SK-N-SH treated with all-trans-retinoic acid at 6 μM for 48 hours (cell line): ENCODE measurements at regions not wholly inside any gene's neighbourhood (a gene's known extent, or its start where the extent isn't known, plus 50 kb on each side); places are given as distances from the start of the nearest gene placed in this dataset.

Experiments used
- ATAC-seq: fragments of 200-7000 bp; cut with Tn5 transposase; 3 replicates; pipeline ENCODE4 v1.9.1; 2020; ENCODE audit warnings: mild to moderate bottlenecking, moderate library complexity
- ARNTL ChIP-seq: fragments of 450-650 bp; formaldehyde crosslinking; IDR thresholded peaks from 2 replicates; pipeline ENCODE4 v1.5.0; 2020; ENCODE audit warnings: low read depth, mild to moderate bottlenecking, moderate library complexity, borderline replicate concordance
- CSDC2 ChIP-seq: fragments of 250-450 bp; sonication (Bioruptor Pico); IDR thresholded peaks from 2 replicates; pipeline ENCODE4 v1.5.0; 2020; ENCODE audit warnings: mild to moderate bottlenecking, moderate library complexity
- ESRRG ChIP-seq: fragments of 250-450 bp; sonication (Bioruptor Pico); IDR thresholded peaks from 2 replicates; pipeline ENCODE4 v1.6.1; 2021; ENCODE audit warnings: mild to moderate bottlenecking
- GLIS3 ChIP-seq: fragments of 250-450 bp; sonication (Bioruptor Pico); IDR thresholded peaks from 2 replicates; pipeline ENCODE4 v1.5.0; 2020; ENCODE audit warnings: mild to moderate bottlenecking, moderate library complexity
- ISL1 ChIP-seq: fragments of 250-450 bp; sonication (Bioruptor Pico); IDR thresholded peaks from 2 replicates; pipeline ENCODE4 v2.1.2; 2022; ENCODE audit warnings: mild to moderate bottlenecking, moderate library complexity
- OSR1 ChIP-seq: fragments of 250-450 bp; sonication (Bioruptor Pico); IDR thresholded peaks from 2 replicates; pipeline ENCODE4 v1.8.0; 2022; ENCODE audit warnings: moderate library complexity, mild to moderate bottlenecking, inconsistent platforms
- PPARA ChIP-seq: fragments of 250-450 bp; sonication (Bioruptor Pico); IDR thresholded peaks from 2 replicates; pipeline ENCODE4 v1.5.0; 2020; ENCODE audit warnings: mild to moderate bottlenecking, borderline replicate concordance
- RARB ChIP-seq: fragments of 250-450 bp; sonication (Bioruptor Pico); IDR thresholded peaks from 2 replicates; pipeline ENCODE4 v1.8.0; 2021; ENCODE audit warnings: mild to moderate bottlenecking, moderate library complexity
- SNAI2 ChIP-seq: fragments of 250-450 bp; sonication (Bioruptor Pico); IDR thresholded peaks from 2 replicates; pipeline ENCODE4 v1.5.0; 2020; ENCODE audit warnings: mild to moderate bottlenecking, moderate library complexity
- TCF4 ChIP-seq: fragments of 250-450 bp; sonication (Bioruptor Pico); IDR thresholded peaks from 2 replicates; pipeline ENCODE4 v1.8.0; 2021; ENCODE audit warnings: mild to moderate bottlenecking, moderate library complexity, borderline replicate concordance
- TOX ChIP-seq: fragments of 250-450 bp; sonication (Bioruptor Pico); IDR thresholded peaks from 2 replicates; pipeline ENCODE4 v1.8.0; 2021; ENCODE audit warnings: mild to moderate bottlenecking, moderate library complexity, borderline replicate concordance
- ZC3H10 ChIP-seq: fragments of 250-450 bp; sonication (Bioruptor Pico); IDR thresholded peaks from 2 replicates; pipeline ENCODE4 v1.5.1; 2021; ENCODE audit warnings: mild to moderate bottlenecking, moderate library complexity
- ZFP3 ChIP-seq: fragments of 250-450 bp; sonication (Bioruptor Pico); IDR thresholded peaks from 2 replicates; pipeline ENCODE4 v1.5.0; 2020; ENCODE audit warnings: mild to moderate bottlenecking, moderate library complexity
- ZFP30 ChIP-seq: fragments of 450-650 bp; formaldehyde crosslinking; IDR thresholded peaks from 2 replicates; pipeline ENCODE4 v1.5.0; 2022; ENCODE audit warnings: mild to moderate bottlenecking, moderate library complexity
- ZNF565 ChIP-seq: fragments of 450-650 bp; formaldehyde crosslinking; conservative IDR thresholded peaks from 2 replicates; pipeline ENCODE4 v1.5.0; 2020; ENCODE audit warnings: low read depth, mild to moderate bottlenecking, moderate library complexity
- ZNF70 ChIP-seq: fragments of 450-650 bp; formaldehyde crosslinking; IDR thresholded peaks from 2 replicates; pipeline ENCODE4 v1.5.0; 2020; ENCODE audit warnings: mild to moderate bottlenecking, moderate library complexity
- ZNF8 ChIP-seq: fragments of 450-650 bp; formaldehyde crosslinking; IDR thresholded peaks from 2 replicates; pipeline ENCODE4 v1.5.0; 2020; ENCODE audit warnings: mild to moderate bottlenecking, moderate library complexity
- TF ChIP-seq, protein P1 (sequence below): fragments of 250-450 bp; sonication (Bioruptor Pico); IDR thresholded peaks from 2 replicates; pipeline ENCODE4 v1.5.0; 2020; ENCODE audit warnings: mild to moderate bottlenecking, moderate library complexity
- TF ChIP-seq, protein P2 (sequence below): fragments of 250-450 bp; sonication (Bioruptor Pico); IDR thresholded peaks from 2 replicates; pipeline ENCODE4 v1.8.0; 2021; ENCODE audit warnings: low read depth, mild to moderate bottlenecking, moderate library complexity, borderline replicate concordance
- TF ChIP-seq, protein P3 (sequence below): fragments of 250-450 bp; sonication (Bioruptor Pico); IDR thresholded peaks from 2 replicates; pipeline ENCODE4 v1.5.1; 2021; ENCODE audit warnings: mild to moderate bottlenecking, moderate library complexity
- TF ChIP-seq, protein P4 (sequence below): fragments of 250-450 bp; sonication (Bioruptor Pico); IDR thresholded peaks from 2 replicates; pipeline ENCODE4 v1.5.1; 2020; ENCODE audit warnings: low read depth, mild to moderate bottlenecking, moderate library complexity
- TF ChIP-seq, protein P5 (sequence below): fragments of 250-450 bp; sonication (Bioruptor Pico); IDR thresholded peaks from 2 replicates; pipeline ENCODE4 v1.8.0; 2020; ENCODE audit warnings: mild to moderate bottlenecking, moderate library complexity, borderline replicate concordance

DNA sequence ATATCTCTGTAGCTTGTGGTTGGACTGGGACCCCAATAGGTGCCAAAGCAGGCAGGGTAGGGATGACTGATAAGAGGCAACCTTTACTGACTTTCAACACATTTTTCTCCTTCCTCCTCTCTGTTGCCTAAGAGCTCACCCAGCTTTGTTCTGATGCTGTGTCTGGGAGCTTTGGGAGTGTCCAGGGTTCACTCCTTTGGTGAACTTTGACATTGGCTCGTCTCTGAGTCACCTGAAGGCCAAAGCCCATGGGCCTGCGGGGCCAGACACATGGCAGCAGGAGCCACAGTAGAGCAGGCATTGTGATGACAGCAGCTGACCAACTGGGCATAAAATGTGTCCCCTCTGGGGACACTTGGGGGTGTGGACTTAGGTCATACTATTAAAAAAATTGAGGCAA, 99.5 kb upstream of the ZNF644 start (continued):
- TF ChIP-seq, protein P1, sequence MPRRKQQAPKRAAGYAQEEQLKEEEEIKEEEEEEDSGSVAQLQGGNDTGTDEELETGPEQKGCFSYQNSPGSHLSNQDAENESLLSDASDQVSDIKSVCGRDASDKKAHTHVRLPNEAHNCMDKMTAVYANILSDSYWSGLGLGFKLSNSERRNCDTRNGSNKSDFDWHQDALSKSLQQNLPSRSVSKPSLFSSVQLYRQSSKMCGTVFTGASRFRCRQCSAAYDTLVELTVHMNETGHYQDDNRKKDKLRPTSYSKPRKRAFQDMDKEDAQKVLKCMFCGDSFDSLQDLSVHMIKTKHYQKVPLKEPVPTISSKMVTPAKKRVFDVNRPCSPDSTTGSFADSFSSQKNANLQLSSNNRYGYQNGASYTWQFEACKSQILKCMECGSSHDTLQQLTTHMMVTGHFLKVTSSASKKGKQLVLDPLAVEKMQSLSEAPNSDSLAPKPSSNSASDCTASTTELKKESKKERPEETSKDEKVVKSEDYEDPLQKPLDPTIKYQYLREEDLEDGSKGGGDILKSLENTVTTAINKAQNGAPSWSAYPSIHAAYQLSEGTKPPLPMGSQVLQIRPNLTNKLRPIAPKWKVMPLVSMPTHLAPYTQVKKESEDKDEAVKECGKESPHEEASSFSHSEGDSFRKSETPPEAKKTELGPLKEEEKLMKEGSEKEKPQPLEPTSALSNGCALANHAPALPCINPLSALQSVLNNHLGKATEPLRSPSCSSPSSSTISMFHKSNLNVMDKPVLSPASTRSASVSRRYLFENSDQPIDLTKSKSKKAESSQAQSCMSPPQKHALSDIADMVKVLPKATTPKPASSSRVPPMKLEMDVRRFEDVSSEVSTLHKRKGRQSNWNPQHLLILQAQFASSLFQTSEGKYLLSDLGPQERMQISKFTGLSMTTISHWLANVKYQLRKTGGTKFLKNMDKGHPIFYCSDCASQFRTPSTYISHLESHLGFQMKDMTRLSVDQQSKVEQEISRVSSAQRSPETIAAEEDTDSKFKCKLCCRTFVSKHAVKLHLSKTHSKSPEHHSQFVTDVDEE, result no peak

DNA sequence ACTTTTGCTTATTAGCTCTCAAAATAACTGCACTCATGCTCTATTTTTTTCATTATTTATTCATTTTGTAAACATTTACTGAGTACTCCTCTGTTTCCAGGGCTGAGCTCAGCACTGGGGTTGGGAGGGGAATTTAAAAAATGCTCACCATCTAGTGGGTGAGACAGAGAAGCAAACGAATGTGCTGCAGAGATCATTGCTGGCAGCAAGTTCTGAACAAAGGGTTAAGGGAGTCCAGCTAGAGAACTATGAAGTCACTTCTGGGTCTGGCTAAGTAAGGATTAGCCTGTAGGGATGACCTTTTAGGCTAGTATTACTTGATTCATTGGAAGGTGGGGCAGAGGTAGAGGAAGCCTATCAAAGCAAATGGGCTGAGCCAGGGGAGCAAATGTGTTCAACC, 99.1 kb upstream of the ZNF644 start:
- TF ChIP-seq, protein P2, sequence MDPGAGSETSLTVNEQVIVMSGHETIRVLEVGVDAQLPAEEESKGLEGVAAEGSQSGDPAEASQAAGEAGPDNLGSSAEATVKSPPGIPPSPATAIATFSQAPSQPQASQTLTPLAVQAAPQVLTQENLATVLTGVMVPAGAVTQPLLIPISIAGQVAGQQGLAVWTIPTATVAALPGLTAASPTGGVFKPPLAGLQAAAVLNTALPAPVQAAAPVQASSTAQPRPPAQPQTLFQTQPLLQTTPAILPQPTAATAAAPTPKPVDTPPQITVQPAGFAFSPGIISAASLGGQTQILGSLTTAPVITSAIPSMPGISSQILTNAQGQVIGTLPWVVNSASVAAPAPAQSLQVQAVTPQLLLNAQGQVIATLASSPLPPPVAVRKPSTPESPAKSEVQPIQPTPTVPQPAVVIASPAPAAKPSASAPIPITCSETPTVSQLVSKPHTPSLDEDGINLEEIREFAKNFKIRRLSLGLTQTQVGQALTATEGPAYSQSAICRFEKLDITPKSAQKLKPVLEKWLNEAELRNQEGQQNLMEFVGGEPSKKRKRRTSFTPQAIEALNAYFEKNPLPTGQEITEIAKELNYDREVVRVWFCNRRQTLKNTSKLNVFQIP, result no peak
- no peak for TF ChIP-seq ZNF565 (CRISPR knock-in tag)
- no peak for TF ChIP-seq ZC3H10 (CRISPR knock-in tag)
- no peak for TF ChIP-seq ZFP3
- TF ChIP-seq ZNF70 (CRISPR knock-in tag), result no peak
- TF ChIP-seq, protein P3, sequence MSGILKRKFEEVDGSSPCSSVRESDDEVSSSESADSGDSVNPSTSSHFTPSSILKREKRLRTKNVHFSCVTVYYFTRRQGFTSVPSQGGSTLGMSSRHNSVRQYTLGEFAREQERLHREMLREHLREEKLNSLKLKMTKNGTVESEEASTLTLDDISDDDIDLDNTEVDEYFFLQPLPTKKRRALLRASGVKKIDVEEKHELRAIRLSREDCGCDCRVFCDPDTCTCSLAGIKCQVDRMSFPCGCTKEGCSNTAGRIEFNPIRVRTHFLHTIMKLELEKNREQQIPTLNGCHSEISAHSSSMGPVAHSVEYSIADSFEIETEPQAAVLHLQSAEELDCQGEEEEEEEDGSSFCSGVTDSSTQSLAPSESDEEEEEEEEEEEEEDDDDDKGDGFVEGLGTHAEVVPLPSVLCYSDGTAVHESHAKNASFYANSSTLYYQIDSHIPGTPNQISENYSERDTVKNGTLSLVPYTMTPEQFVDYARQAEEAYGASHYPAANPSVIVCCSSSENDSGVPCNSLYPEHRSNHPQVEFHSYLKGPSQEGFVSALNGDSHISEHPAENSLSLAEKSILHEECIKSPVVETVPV, result no peak
- TF ChIP-seq GLIS3 (CRISPR knock-in tag), result no peak
- TF ChIP-seq ZFP30 (CRISPR knock-in tag), result no peak
- TF ChIP-seq, all 23 proteins: peak for 0
- no peak for ATAC-seq

DNA sequence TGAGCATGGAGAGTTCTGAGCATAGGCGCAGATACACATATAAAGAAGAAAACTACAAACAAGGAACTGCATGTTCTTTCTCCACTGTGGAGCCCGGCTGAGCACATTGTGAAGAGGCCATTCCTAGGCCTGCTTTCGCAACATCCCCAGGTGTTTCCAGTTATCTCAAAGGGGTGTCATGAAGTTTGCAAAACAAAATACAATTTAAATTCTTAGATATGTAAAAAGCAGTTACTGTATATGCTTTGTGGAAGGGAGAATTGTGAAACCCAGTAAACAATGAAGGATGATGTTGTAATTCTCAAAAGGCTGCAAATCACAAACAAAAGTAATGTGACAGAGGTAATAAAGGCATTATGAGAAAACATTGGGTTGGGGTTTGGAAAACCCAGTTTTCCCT, 98.6 kb upstream of the ZNF644 start:
- TF ChIP-seq SNAI2 (CRISPR knock-in tag) (no peak), PPARA (CRISPR knock-in tag) (no peak), TCF4 (CRISPR knock-in tag) (no peak)
- TF ChIP-seq, protein P4, sequence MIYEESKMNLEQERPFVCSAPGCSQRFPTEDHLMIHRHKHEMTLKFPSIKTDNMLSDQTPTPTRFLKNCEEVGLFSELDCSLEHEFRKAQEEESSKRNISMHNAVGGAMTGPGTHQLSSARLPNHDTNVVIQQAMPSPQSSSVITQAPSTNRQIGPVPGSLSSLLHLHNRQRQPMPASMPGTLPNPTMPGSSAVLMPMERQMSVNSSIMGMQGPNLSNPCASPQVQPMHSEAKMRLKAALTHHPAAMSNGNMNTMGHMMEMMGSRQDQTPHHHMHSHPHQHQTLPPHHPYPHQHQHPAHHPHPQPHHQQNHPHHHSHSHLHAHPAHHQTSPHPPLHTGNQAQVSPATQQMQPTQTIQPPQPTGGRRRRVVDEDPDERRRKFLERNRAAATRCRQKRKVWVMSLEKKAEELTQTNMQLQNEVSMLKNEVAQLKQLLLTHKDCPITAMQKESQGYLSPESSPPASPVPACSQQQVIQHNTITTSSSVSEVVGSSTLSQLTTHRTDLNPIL (CRISPR knock-in tag), result no peak
- ATAC-seq, result no peak

DNA sequence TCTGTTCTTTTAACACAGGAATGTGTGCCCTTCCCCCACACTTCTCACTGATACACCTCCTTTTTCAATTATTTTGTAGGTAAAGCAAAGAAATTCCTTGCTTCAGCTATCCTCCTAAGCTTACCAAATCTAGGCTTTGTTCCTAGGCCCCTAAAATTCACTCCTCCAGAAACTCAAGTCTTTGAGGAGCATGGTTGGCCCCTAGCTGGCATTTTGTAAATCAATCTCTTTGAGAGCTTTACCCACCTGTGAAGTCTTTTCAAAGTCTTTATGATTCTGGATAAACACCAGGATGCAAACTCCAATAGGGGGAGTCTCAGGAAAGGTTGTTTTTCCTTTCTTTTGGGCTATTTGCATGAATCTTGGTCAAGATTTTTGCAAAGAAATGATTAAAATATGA, 82.9 kb upstream of the ZNF644 start:
- no peak for ATAC-seq
- TF ChIP-seq ZNF565 (CRISPR knock-in tag), result no peak
- no peak for TF ChIP-seq ISL1 (CRISPR knock-in tag)
- no peak for TF ChIP-seq OSR1 (CRISPR knock-in tag)
- TF ChIP-seq ZC3H10 (CRISPR knock-in tag), result no peak
- no peak for TF ChIP-seq ZNF70 (CRISPR knock-in tag)
- TF ChIP-seq, protein P3, result no peak
- no peak for TF ChIP-seq ARNTL
- no peak for TF ChIP-seq ZNF8 (CRISPR knock-in tag)
- no peak for TF ChIP-seq RARB (CRISPR knock-in tag)
- TF ChIP-seq GLIS3 (CRISPR knock-in tag), result no peak
- no peak for TF ChIP-seq PPARA (CRISPR knock-in tag)
- no peak for TF ChIP-seq TOX
- TF ChIP-seq SNAI2 (CRISPR knock-in tag), result no peak
- no peak for TF ChIP-seq ESRRG (CRISPR knock-in tag)

DNA sequence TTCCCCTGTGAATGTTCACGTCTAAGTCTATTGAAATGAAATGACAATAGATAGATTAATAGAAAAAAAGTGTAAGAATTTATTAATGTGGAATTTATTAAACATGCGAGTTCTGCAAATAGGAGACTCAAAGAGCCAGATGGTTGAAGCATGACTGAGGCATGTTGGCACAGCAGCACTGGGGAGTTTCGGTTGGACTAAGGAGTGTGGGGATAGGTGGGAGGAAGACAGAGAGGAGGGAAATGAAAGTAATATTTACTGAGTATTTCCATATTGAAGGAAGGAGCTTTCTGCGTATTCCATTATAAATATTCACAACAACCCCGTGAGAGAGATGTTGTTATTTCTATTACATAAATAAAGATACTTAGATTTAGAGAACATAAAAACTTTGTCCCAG, 79.5 kb upstream of the ZNF644 start:
- ATAC-seq, result no peak
- TF ChIP-seq OSR1 (CRISPR knock-in tag) (no peak), RARB (CRISPR knock-in tag) (no peak), ARNTL (no peak), ZFP30 (CRISPR knock-in tag) (no peak), ZC3H10 (CRISPR knock-in tag) (no peak), ZFP3 (no peak), ZNF70 (CRISPR knock-in tag) (no peak), CSDC2 (CRISPR knock-in tag) (no peak), GLIS3 (CRISPR knock-in tag) (no peak), TOX (no peak), ISL1 (CRISPR knock-in tag) (no peak), ZNF565 (CRISPR knock-in tag) (no peak)
- TF ChIP-seq, protein P4 (CRISPR knock-in tag), result no peak
- TF ChIP-seq, protein P5, sequence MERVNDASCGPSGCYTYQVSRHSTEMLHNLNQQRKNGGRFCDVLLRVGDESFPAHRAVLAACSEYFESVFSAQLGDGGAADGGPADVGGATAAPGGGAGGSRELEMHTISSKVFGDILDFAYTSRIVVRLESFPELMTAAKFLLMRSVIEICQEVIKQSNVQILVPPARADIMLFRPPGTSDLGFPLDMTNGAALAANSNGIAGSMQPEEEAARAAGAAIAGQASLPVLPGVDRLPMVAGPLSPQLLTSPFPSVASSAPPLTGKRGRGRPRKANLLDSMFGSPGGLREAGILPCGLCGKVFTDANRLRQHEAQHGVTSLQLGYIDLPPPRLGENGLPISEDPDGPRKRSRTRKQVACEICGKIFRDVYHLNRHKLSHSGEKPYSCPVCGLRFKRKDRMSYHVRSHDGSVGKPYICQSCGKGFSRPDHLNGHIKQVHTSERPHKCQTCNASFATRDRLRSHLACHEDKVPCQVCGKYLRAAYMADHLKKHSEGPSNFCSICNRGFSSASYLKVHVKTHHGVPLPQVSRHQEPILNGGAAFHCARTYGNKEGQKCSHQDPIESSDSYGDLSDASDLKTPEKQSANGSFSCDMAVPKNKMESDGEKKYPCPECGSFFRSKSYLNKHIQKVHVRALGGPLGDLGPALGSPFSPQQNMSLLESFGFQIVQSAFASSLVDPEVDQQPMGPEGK (CRISPR knock-in tag), result no peak
